HepG2 (cell line): ENCODE measurements at regions not wholly inside any gene's neighbourhood (a gene's known extent, or its start where the extent isn't known, plus 50 kb on each side); places are given as distances from the start of the nearest gene placed in this dataset.
"Not testable (repeated sequence)": the region's sequence is repeated elsewhere in the genome, so short reads cannot be mapped to it uniquely, and the experiment has no call there.

Source experiments
- ATAC-seq: fragments of 200-7000 bp; cut with Tn5 transposase; 3 replicates; pipeline ENCODE4 v1.9.1; 2020; ENCODE audit warnings: mild to moderate bottlenecking, moderate library complexity
- BruUV-seq: library from RNA; stranded (reverse); fragments of 400-500 nt; replicated peaks from 2 replicates; lab custom pipeline; 2021; lab: Mats Ljungman, UMichigan
- CTCF ChIA-PET: fragments of 300-600 bp; formaldehyde crosslinking; extraction: SDS; loops from one replicate; lab custom pipeline; 2021; ENCODE audit warnings: low total read pairs, inconsistent platforms, low intra/inter-chr PET ratio; lab: Yijun Ruan, JAX
- POLR2A ChIA-PET: fragments of 350-600 bp; sonication (Branson Sonifier 250); formaldehyde crosslinking; loops from one replicate; lab custom pipeline; 2020; ENCODE audit warnings: antibody characterized with exemption, inconsistent platforms; lab: Yijun Ruan, JAX
- DNase-seq: peaks from one replicate; pipeline ENCODE4 v3.0.0-alpha.2; 2015; ENCODE audit warnings: low spot score
- FAIRE-seq: peaks from 3 replicates; lab custom pipeline; 2011; peaks lifted over from hg19 to GRCh38; lab: Jason Lieb, UNC
- H2AFZ ChIP-seq: one replicate; pipeline ENCODE4 v1.6.1; 2011; ENCODE audit warnings: low read length, inconsistent platforms
- H3K27ac ChIP-seq: fragments of 300-600 bp; 3 replicates; pipeline ENCODE4 v1.8.0; 2011; ENCODE audit warnings: mixed run types, mild to moderate bottlenecking, mixed read lengths, low read length, inconsistent platforms; ENCODE audit not compliant: insufficient read depth; ENCODE audit errors: extremely low read length
- H3K27me3 ChIP-seq, 2 experiments: fragments of 200-600 bp in 1 of 2; 2 replicates in 1 of 2; 3 replicates in 1 of 2; pipeline versions ENCODE4 v1.6.0 to v1.8.0; 2011; ENCODE audit warnings: low read length in 2 of 2, mild to moderate bottlenecking in 2 of 2, moderate library complexity in 2 of 2, inconsistent platforms in 1 of 2; ENCODE audit not compliant: insufficient read depth in 2 of 2, control insufficient read depth in 1 of 2
- H3K36me3 ChIP-seq, 2 experiments: fragments of 200-600 bp in 1 of 2; replicated peaks in 1 of 2; 2 replicates in 1 of 2; 3 replicates in 1 of 2; pipeline versions ENCODE4 v1.5.1 to v1.8.0; 2011; ENCODE audit warnings: low read length in 2 of 2, inconsistent platforms in 1 of 2; ENCODE audit not compliant: insufficient read depth in 2 of 2, control insufficient read depth in 1 of 2
- H3K4me1 ChIP-seq: 2 replicates; pipeline ENCODE4 v1.5.1; 2012; ENCODE audit warnings: low read length, inconsistent platforms; ENCODE audit not compliant: insufficient read depth
- H3K4me2 ChIP-seq: 2 replicates; pipeline ENCODE4 v1.6.0; 2011; ENCODE audit warnings: low read depth, low read length, inconsistent platforms
- H3K4me3 ChIP-seq, 3 experiments: fragments of 200-600 bp in 1 of 3; sonication (generic), shearing (Covaris generic) in 1 of 3; replicated peaks in 1 of 3; 2 replicates each; pipeline ENCODE4 v1.5.1; 2011 to 2016; ENCODE audit warnings: low read length in 3 of 3, inconsistent platforms in 2 of 3, low read depth in 2 of 3, mild to moderate bottlenecking in 2 of 3, control low read depth in 1 of 3, mixed read lengths in 1 of 3; ENCODE audit not compliant: insufficient read depth in 1 of 3
- H3K79me2 ChIP-seq: one replicate; pipeline ENCODE4 v1.6.1; 2011; ENCODE audit warnings: low read length, inconsistent platforms; ENCODE audit not compliant: insufficient read depth
- H3K9ac ChIP-seq: 2 replicates; pipeline ENCODE4 v1.6.0; 2011; ENCODE audit warnings: mild to moderate bottlenecking, low read depth, low read length, inconsistent platforms; ENCODE audit not compliant: insufficient read depth
- H3K9me3 ChIP-seq: 2 replicates; pipeline ENCODE4 v1.5.1; 2012; ENCODE audit warnings: mild to moderate bottlenecking, low read length
- H4K20me1 ChIP-seq: 2 replicates; pipeline ENCODE4 v1.6.0; 2011; ENCODE audit warnings: inconsistent platforms, mild to moderate bottlenecking, low read length, moderate library complexity; ENCODE audit not compliant: insufficient read depth
- FOXO1 ChIP-seq: sonication (generic); formaldehyde crosslinking; IDR thresholded peaks from 2 replicates; pipeline ENCODE4 v1.4.0; 2020; ENCODE audit warnings: missing genetic modification reagents
- GABPA ChIP-seq, 2 experiments: IDR thresholded peaks; 2 replicates each; pipeline ENCODE4 v1.6.1; 2011 to 2016; ENCODE audit warnings: low read depth in 2 of 2, low read length in 1 of 2, missing biosample characterization in 1 of 2, missing genetic modification characterization in 1 of 2
- HDAC2 ChIP-seq: sonication (generic); formaldehyde crosslinking; IDR thresholded peaks from 2 replicates; pipeline ENCODE4 v1.4.0; 2020; ENCODE audit warnings: missing genetic modification reagents
- MEF2D ChIP-seq: sonication (generic); formaldehyde crosslinking; IDR thresholded peaks from 2 replicates; pipeline ENCODE4 v1.5.1; 2020; ENCODE audit warnings: mild to moderate bottlenecking, missing genetic modification reagents
- PBX2 ChIP-seq: IDR thresholded peaks from 2 replicates; pipeline ENCODE4 v1.6.1; 2016; ENCODE audit warnings: control low read depth
- SMAD9 ChIP-seq: sonication (generic); formaldehyde crosslinking; IDR thresholded peaks from 2 replicates; pipeline ENCODE4 v1.5.1; 2020; ENCODE audit warnings: mild to moderate bottlenecking, missing genetic modification reagents
- TAF15 ChIP-seq: fragments of 200-400 bp; formaldehyde crosslinking; IDR thresholded peaks from one replicate; pipeline ENCODE4 v1.6.1; 2018; ENCODE audit warnings: mild to moderate bottlenecking, low read depth, low read length; ENCODE audit not compliant: poor library complexity, severe bottlenecking
- XRCC5 ChIP-seq: fragments of 200-400 bp; formaldehyde crosslinking; optimal IDR thresholded peaks from 2 replicates; pipeline ENCODE3; 2017; ENCODE audit warnings: mild to moderate bottlenecking, low read length
- ZIK1 ChIP-seq: sonication (generic); formaldehyde crosslinking; IDR thresholded peaks from 2 replicates; pipeline ENCODE4 v1.5.0; 2020; ENCODE audit warnings: mild to moderate bottlenecking, low read depth, missing genetic modification reagents, borderline replicate concordance
- ZNF280B ChIP-seq: sonication (generic); formaldehyde crosslinking; IDR thresholded peaks from 2 replicates; pipeline ENCODE4 v1.5.0; 2020; ENCODE audit warnings: missing genetic modification reagents, mild to moderate bottlenecking, borderline replicate concordance
- ZNF343 ChIP-seq: sonication (generic); formaldehyde crosslinking; IDR thresholded peaks from 2 replicates; pipeline ENCODE4 v1.4.0; 2020; ENCODE audit warnings: mild to moderate bottlenecking, missing genetic modification reagents
- ZNF781 ChIP-seq: sonication (generic); formaldehyde crosslinking; IDR thresholded peaks from 2 replicates; pipeline ENCODE4 v1.5.1; 2020; ENCODE audit warnings: borderline replicate concordance, mild to moderate bottlenecking, missing genetic modification reagents; ENCODE audit errors: not compliant biosample characterization
- WGBS: methylation state at CpG from one replicate; pipeline ENCODE4 v1.1.6; 2017; ENCODE audit warnings: low lambda C conversion rate; 5-methylcytosine and 5-hydroxymethylcytosine counted together
- in situ Hi-C: cut with HindIII; loops from 2 replicates; pipeline ENCODE4 v1.10.0; 2017; ENCODE audit warnings: low pct_unique_long_range_greater_than_20kb; ENCODE audit not compliant: extremely low pct_ligation_motif_present
- intact Hi-C: fragments of 100-400 bp; cut with micrococcal nuclease; formaldehyde crosslinking; loops from one replicate; pipeline ENCODE4 v1.10.0; 2022; ENCODE audit not compliant: unreplicated experiment
- TF ChIP-seq, protein P1 (sequence below): IDR thresholded peaks from 2 replicates; pipeline ENCODE4 v1.6.1; 2016; ENCODE audit warnings: low read depth, borderline replicate concordance

- TF ChIP-seq ZIK1 (CRISPR knock-in tag), result no peak
- no peak for TF ChIP-seq MEF2D (CRISPR knock-in tag)
- TF ChIP-seq, all 625 proteins: peak for 0
These were observed 319.2 kb upstream of the PRICKLE1 start (continued) for GRCh38 chr12:42908712-42909111.

DNA sequence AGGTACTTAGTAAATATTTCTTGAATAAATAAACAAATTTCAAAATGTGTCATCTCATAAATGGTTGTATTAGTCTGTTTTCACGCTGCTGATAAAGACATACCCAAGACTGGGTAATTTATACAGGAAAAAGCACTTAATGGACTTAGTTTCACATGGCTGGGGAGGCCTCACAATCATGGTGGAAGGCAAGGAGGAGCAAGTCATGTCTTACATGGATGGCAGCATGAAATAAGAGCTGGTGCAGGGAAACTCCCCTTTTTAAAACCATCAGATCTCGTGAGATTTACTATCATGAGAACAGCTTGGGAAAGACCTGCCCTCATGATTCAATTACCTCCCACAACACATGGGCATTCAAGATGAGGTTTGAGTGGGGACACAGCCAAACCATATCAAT, 317.3 kb upstream of the PRICKLE1 start:
- H3K4me3 ChIP-seq, H3K4me1 ChIP-seq, H2AFZ ChIP-seq, H3K79me2 ChIP-seq, H3K27me3 ChIP-seq, POLR2A ChIA-PET, in situ Hi-C loops, H3K9ac ChIP-seq, H4K20me1 ChIP-seq, CTCF ChIA-PET, intact Hi-C loops, FAIRE-seq, ATAC-seq, H3K36me3 ChIP-seq, BruUV-seq, H3K27ac ChIP-seq, H3K4me2 ChIP-seq, DNase-seq: not testable (repeated sequence)
- 3% methylated on average over 2 of the region's 2 CpGs for WGBS
- H3K9me3 ChIP-seq, result peaks cover 53% of the 10 kb centered on the region

- intact Hi-C loops, result no loop called here
- no peak for FAIRE-seq
- TF ChIP-seq GABPA (IDR thresholded peaks at IDR 0.05; ENCODE audit: low read depth, low read length), result no peak
- no peak for TF ChIP-seq GABPA (CRISPR knock-in tag; IDR thresholded peaks at IDR 0.05; ENCODE audit: low read depth)
- TF ChIP-seq PBX2 (CRISPR knock-in tag), result no peak
- TF ChIP-seq ZNF343 (CRISPR knock-in tag), result no peak
- no peak for TF ChIP-seq TAF15
- no peak for TF ChIP-seq ZNF280B (CRISPR knock-in tag)
- no peak for TF ChIP-seq ZNF781 (CRISPR knock-in tag)
- TF ChIP-seq FOXO1, result no peak
- TF ChIP-seq, protein P1, sequence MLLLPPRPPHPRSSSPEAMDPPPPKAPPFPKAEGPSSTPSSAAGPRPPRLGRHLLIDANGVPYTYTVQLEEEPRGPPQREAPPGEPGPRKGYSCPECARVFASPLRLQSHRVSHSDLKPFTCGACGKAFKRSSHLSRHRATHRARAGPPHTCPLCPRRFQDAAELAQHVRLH (CRISPR knock-in tag), result no peak
- TF ChIP-seq XRCC5, result no peak
- no peak for TF ChIP-seq HDAC2 (CRISPR knock-in tag)
- no peak for TF ChIP-seq SMAD9
These were observed 315.8 kb upstream of the PRICKLE1 start for GRCh38 chr12:42905419-42905705.

More at GRCh38 chr12:42905419-42905705, 315.8 kb upstream of the PRICKLE1 start:
- in situ Hi-C loops, result no loop called here
- Histone ChIP-seq H3K9ac (no peak overlapping the region), H2AFZ (no peak overlapping the region), H3K27me3 (no peaks in the 10 kb centered on the region; a peak in 1 of 5 replicates), H3K4me3 (no peak overlapping the region), H3K79me2 (no peaks in the 10 kb centered on the region), H4K20me1 (no peaks in the 10 kb centered on the region), H3K4me1 (no peaks in the 10 kb centered on the region), H3K4me2 (no peak overlapping the region), H3K9me3 (peaks cover 44% of the 10 kb centered on the region), H3K36me3 (no peaks in the 10 kb centered on the region), H3K27ac (no peak overlapping the region)
- DNase-seq (no peak), ATAC-seq (no peak)
- BruUV-seq, result no TSS peak
- POLR2A ChIA-PET, result no interaction called here
- CTCF ChIA-PET, result no interaction called here
- 38% methylated on average over 1 of the region's 2 CpGs for WGBS
